ENCODE measurements at regions not wholly inside any gene's neighbourhood (a gene's known extent, or its start where the extent isn't known, plus 50 kb on each side); places are given as distances from the start of the nearest gene placed in this dataset.

- CTCF ChIA-PET, result no interaction called here
- no peaks in the 10 kb centered on the region for H3K27me3 Mint-ChIP-seq
- DNase-seq (no peak), ATAC-seq (ENCODE audit: low read depth) (no peak)
- no peak for TF ChIP-seq CTCF (IDR thresholded peaks at IDR 0.05)
- no peak overlapping the region for H3K27ac Mint-ChIP-seq
- POLR2A ChIA-PET, result no interaction called here
- intact Hi-C loops (cut with micrococcal nuclease), result no loop called here
- no peaks in the 10 kb centered on the region for H3K9me3 Mint-ChIP-seq
- H3K4me1 Mint-ChIP-seq, result no peaks in the 10 kb centered on the region
- no peak overlapping the region for H3K4me3 Mint-ChIP-seq
- no peaks in the 10 kb centered on the region for H3K36me3 Mint-ChIP-seq (ENCODE audit: low read depth)
These were observed 561.0 kb downstream of the IPMK start for GRCh38 chr10:57706576-57707299.

GRCh38 chr10:57706016-57706415, 561.7 kb downstream of the IPMK start:
- DNase-seq (no peak), ATAC-seq (ENCODE audit: low read depth) (no peak)
- ChIA-PET POLR2A (no interaction called here), CTCF (no interaction called here)
- Mint-ChIP-seq H3K27ac (no peak overlapping the region), H3K27me3 (no peaks in the 10 kb centered on the region), H3K4me1 (no peaks in the 10 kb centered on the region), H3K4me3 (no peak overlapping the region), H3K36me3 (ENCODE audit: low read depth) (no peaks in the 10 kb centered on the region), H3K9me3 (no peaks in the 10 kb centered on the region)
- TF ChIP-seq CTCF (IDR thresholded peaks at IDR 0.05), result no peak
- intact Hi-C loops (cut with micrococcal nuclease), result no loop called here

GRCh38 chr10:57699944-57700343, 567.8 kb downstream of the IPMK start:
- ChIA-PET CTCF (no interaction called here), POLR2A (no interaction called here)
- H3K36me3 Mint-ChIP-seq (ENCODE audit: low read depth), result no peaks in the 10 kb centered on the region
- H3K27me3 Mint-ChIP-seq, result no peaks in the 10 kb centered on the region
- intact Hi-C loops (cut with micrococcal nuclease), result no loop called here
- ATAC-seq (ENCODE audit: low read depth) (no peak), DNase-seq (no peak)
- TF ChIP-seq CTCF (IDR thresholded peaks at IDR 0.05), result no peak
- no peaks in the 10 kb centered on the region for H3K4me1 Mint-ChIP-seq
- no peak overlapping the region for H3K4me3 Mint-ChIP-seq
- H3K27ac Mint-ChIP-seq, result no peak overlapping the region
- no peaks in the 10 kb centered on the region for H3K9me3 Mint-ChIP-seq

GRCh38 chr10:57696641-57697040, 571.1 kb downstream of the IPMK start:
- Mint-ChIP-seq H3K36me3 (ENCODE audit: low read depth) (no peaks in the 10 kb centered on the region), H3K4me1 (no peaks in the 10 kb centered on the region), H3K9me3 (peaks cover 2% of the 10 kb centered on the region), H3K27me3 (no peaks in the 10 kb centered on the region), H3K27ac (no peak overlapping the region), H3K4me3 (no peak overlapping the region)
- POLR2A ChIA-PET, result no interaction called here
- CTCF ChIA-PET, result no interaction called here
- ATAC-seq (ENCODE audit: low read depth) (no peak), DNase-seq (no peak)
- intact Hi-C loops (cut with micrococcal nuclease), result no loop called here
- no peak for TF ChIP-seq CTCF (IDR thresholded peaks at IDR 0.05)

- intact Hi-C loops (cut with micrococcal nuclease), result no loop called here
- peaks cover 4% of the 10 kb centered on the region for H3K9me3 Mint-ChIP-seq
- ATAC-seq (ENCODE audit: low read depth) (no peak), DNase-seq (no peak)
- H3K4me3 Mint-ChIP-seq, result no peak overlapping the region
- ChIA-PET CTCF (no interaction called here), POLR2A (no interaction called here)
- no peaks in the 10 kb centered on the region for H3K4me1 Mint-ChIP-seq
- H3K36me3 Mint-ChIP-seq (ENCODE audit: low read depth), result no peaks in the 10 kb centered on the region
- no peak for TF ChIP-seq CTCF (IDR thresholded peaks at IDR 0.05)
- no peak overlapping the region for H3K27ac Mint-ChIP-seq
- H3K27me3 Mint-ChIP-seq, result no peaks in the 10 kb centered on the region
These were observed 572.6 kb downstream of the IPMK start for GRCh38 chr10:57694956-57695608.

Measured in activated B cell treated with CpG ODN at 0.5 μM for 24 hours (primary cell).